Naive thymus-derived CD4-positive, alpha-beta T cell (primary cell): ENCODE measurements at regions not wholly inside any gene's neighbourhood (a gene's known extent, or its start where the extent isn't known, plus 50 kb on each side); places are given as distances from the start of the nearest gene placed in this dataset.

Experiments
- ATAC-seq: fragments of 150-1000 bp; cut with Tn5 transposase; 2 replicates; pipeline ENCODE4 v1.10.0; 2021; ENCODE audit warnings: mild to moderate bottlenecking, moderate library complexity
- CTCF ChIA-PET: fragments of 350-600 bp; sonication (Branson Sonifier 250); formaldehyde crosslinking; loops from one replicate; lab custom pipeline; 2021; ENCODE audit warnings: antibody characterized with exemption; lab: Charles Lee
- POLR2A ChIA-PET: fragments of 350-600 bp; sonication (Branson Sonifier 250); formaldehyde crosslinking; loops from one replicate; lab custom pipeline; 2021; ENCODE audit warnings: antibody characterized with exemption, inconsistent platforms; lab: Charles Lee
- DNase-seq, 9 donors: peaks; one replicate each; pipeline versions ENCODE4 v3.0.0 to v3.0.0-alpha.2; 2020 to 2022; ENCODE audit warnings: mixed read lengths in 1 of 9
- H3K27ac ChIP-seq: one replicate; pipeline ENCODE4 v1.7.0; 2013; ENCODE audit warnings: mild to moderate bottlenecking, low read depth, low read length, moderate library complexity
- H3K27me3 ChIP-seq, 2 donors: one replicate each; pipeline ENCODE4 v1.7.0; 2013; ENCODE audit warnings: low read length in 2 of 2, mild to moderate bottlenecking in 2 of 2, moderate library complexity in 2 of 2; ENCODE audit not compliant: control insufficient read depth in 2 of 2, insufficient read depth in 2 of 2
- H3K36me3 ChIP-seq, 3 experiments: 1 replicate in 2 of 3; 2 replicates in 1 of 3; pipeline ENCODE4 v1.7.0; 2013; ENCODE audit warnings: low read length in 3 of 3, mild to moderate bottlenecking in 3 of 3, moderate library complexity in 1 of 3; ENCODE audit not compliant: insufficient read depth in 3 of 3, control insufficient read depth in 2 of 3
- H3K4me1 ChIP-seq, 2 donors: one replicate each; pipeline ENCODE4 v1.7.0; 2013; ENCODE audit warnings: low read length in 2 of 2, mild to moderate bottlenecking in 2 of 2, moderate library complexity in 1 of 2; ENCODE audit not compliant: control insufficient read depth in 2 of 2, insufficient read depth in 2 of 2
- H3K4me3 ChIP-seq: 2 replicates; pipeline ENCODE4 v1.7.0; 2013; ENCODE audit warnings: mild to moderate bottlenecking, low read length
- H3K9me3 ChIP-seq, 3 experiments: 1 replicate in 2 of 3; 2 replicates in 1 of 3; pipeline ENCODE4 v1.7.0; 2013; ENCODE audit warnings: low read length in 3 of 3; ENCODE audit not compliant: control insufficient read depth in 2 of 3
- H3K27ac Mint-ChIP-seq, 9 donors: one replicate each; pipeline ENCODE4 v1.8.0; 2020 to 2022; ENCODE audit warnings: mixed read lengths in 9 of 9, mild to moderate bottlenecking in 8 of 9, moderate library complexity in 5 of 9, inconsistent platforms in 2 of 9
- H3K27me3 Mint-ChIP-seq, 5 donors: one replicate each; pipeline ENCODE4 v1.8.0; 2021 to 2022; ENCODE audit warnings: mixed read lengths in 5 of 5, mild to moderate bottlenecking in 1 of 5
- H3K36me3 Mint-ChIP-seq, 5 donors: one replicate each; pipeline ENCODE4 v1.8.0; 2020 to 2022; ENCODE audit warnings: mixed read lengths in 5 of 5, mild to moderate bottlenecking in 3 of 5, inconsistent platforms in 1 of 5
- H3K4me1 Mint-ChIP-seq, 7 donors: one replicate each; pipeline ENCODE4 v1.8.0; 2020 to 2022; ENCODE audit warnings: mixed read lengths in 7 of 7, mild to moderate bottlenecking in 3 of 7, inconsistent platforms in 1 of 7
- H3K4me3 Mint-ChIP-seq, 10 donors: one replicate each; pipeline ENCODE4 v1.8.0; 2020 to 2022; ENCODE audit warnings: mild to moderate bottlenecking in 10 of 10, mixed read lengths in 10 of 10, moderate library complexity in 6 of 10, inconsistent platforms in 2 of 10
- H3K9me3 Mint-ChIP-seq, 11 donors: one replicate each; pipeline ENCODE4 v1.8.0; 2020 to 2022; ENCODE audit warnings: mixed read lengths in 11 of 11, mild to moderate bottlenecking in 4 of 11, inconsistent platforms in 1 of 11, moderate library complexity in 1 of 11
- intact Hi-C, 2 donors: fragments of 100-400 bp; cut with micrococcal nuclease; formaldehyde crosslinking; loops; one replicate each; pipeline ENCODE4 v1.15.1; 2023

- ChIA-PET CTCF (no interaction called here), POLR2A (no interaction called here)
- intact Hi-C loops = no loop called here
- Histone ChIP-seq H3K4me1 (no peaks in the 10 kb centered on the region), H3K36me3 (no peaks in the 10 kb centered on the region), H3K27ac (no peak overlapping the region), H3K9me3 (no peaks in the 10 kb centered on the region), H3K27me3 (no peaks in the 10 kb centered on the region), H3K4me3 (no peak overlapping the region)
- Mint-ChIP-seq H3K4me1 (peaks cover 0 to 1% (median 0%) of the 10 kb centered on the region in 7 donors), H3K36me3 (no peaks in the 10 kb centered on the region), H3K27ac (no peak overlapping the region), H3K27me3 (peaks cover 0 to 17% (median 12%) of the 10 kb centered on the region in 5 donors), H3K9me3 (peaks cover 0 to 12% (median 3%) of the 10 kb centered on the region in 11 donors), H3K4me3 (no peak overlapping the region)
- ATAC-seq (no peak), DNase-seq (no peak)
Measured at GRCh38 chr20:22834651-22835256, 200.4 kb upstream of the SSTR4 start.

- H3K27me3 ChIP-seq = no peaks in the 10 kb centered on the region
- H3K4me3 Mint-ChIP-seq = no peak overlapping the region
- no peak overlapping the region for H3K27ac ChIP-seq
- CTCF ChIA-PET = no interaction called here
- H3K4me1 Mint-ChIP-seq = peaks cover 0 to 1% (median 0%) of the 10 kb centered on the region in 7 donors
- POLR2A ChIA-PET = no interaction called here
- H3K27me3 Mint-ChIP-seq = peaks cover 0 to 17% (median 12%) of the 10 kb centered on the region in 5 donors
- no peaks in the 10 kb centered on the region for H3K36me3 ChIP-seq
- no peak overlapping the region for H3K4me3 ChIP-seq
- intact Hi-C loops = no loop called here
- no peak overlapping the region for H3K27ac Mint-ChIP-seq
- H3K36me3 Mint-ChIP-seq = no peaks in the 10 kb centered on the region
- peaks cover 0 to 12% (median 2%) of the 10 kb centered on the region in 11 donors for H3K9me3 Mint-ChIP-seq
- no peak for ATAC-seq
- no peaks in the 10 kb centered on the region for H3K4me1 ChIP-seq
- DNase-seq = no peak
- H3K9me3 ChIP-seq = no peaks in the 10 kb centered on the region
Measured at GRCh38 chr20:22836211-22836610, 198.9 kb upstream of the SSTR4 start.

DNA sequence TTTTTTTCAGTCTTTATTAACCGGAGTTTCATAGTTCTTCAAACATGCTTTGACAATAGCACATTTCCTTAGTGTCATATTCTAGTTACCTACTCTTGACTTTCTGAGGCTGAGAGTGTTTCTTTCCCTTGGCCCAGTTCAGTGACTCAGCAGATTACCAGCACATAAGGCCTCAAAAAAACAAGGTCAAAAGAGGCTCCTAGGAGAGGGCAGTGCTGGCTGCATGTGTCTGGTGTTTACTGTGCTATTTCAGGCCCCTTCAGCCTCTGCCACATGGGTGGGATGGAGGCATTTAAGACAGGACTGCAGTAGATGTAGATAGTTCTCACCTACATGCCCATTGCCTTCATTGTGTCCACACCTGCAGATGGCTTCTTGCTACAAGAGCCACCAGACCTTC is 198.2 kb upstream of the SSTR4 start:
- Mint-ChIP-seq H3K4me1 (peaks cover 0 to 1% (median 0%) of the 10 kb centered on the region in 7 donors), H3K36me3 (no peaks in the 10 kb centered on the region), H3K4me3 (no peak overlapping the region), H3K9me3 (peaks cover 0 to 9% (median 0%) of the 10 kb centered on the region in 11 donors), H3K27ac (no peak overlapping the region), H3K27me3 (peaks cover 0 to 17% (median 12%) of the 10 kb centered on the region in 5 donors)
- no peaks in the 10 kb centered on the region for H3K27me3 ChIP-seq
- no peaks in the 10 kb centered on the region for H3K9me3 ChIP-seq
- intact Hi-C loops = no loop called here
- H3K4me1 ChIP-seq = no peaks in the 10 kb centered on the region
- no peak for DNase-seq
- POLR2A ChIA-PET = no interaction called here
- H3K27ac ChIP-seq = no peak overlapping the region
- ATAC-seq = no peak
- CTCF ChIA-PET = no interaction called here
- H3K4me3 ChIP-seq = no peak overlapping the region
- no peaks in the 10 kb centered on the region for H3K36me3 ChIP-seq

DNA sequence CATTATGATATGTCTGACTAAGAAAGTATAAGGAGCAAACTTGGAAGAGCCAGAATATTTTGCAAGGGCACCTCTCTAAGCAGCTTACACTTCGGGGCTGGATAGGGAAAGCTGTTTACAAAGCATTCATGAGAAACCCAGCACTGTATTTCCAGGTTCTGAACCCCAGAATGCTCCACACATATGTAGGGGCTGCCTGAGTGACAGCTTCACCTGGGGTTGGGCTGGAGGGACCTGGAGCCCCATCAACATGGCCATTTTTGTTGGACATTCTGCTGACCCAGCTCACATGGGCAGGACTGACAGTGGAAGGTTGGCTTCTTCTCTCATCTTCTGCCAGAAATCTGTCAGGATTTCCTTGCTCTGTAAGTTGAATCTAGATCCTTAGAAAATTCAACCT is 197.1 kb upstream of the SSTR4 start:
- Histone ChIP-seq H3K9me3 (no peaks in the 10 kb centered on the region), H3K4me3 (no peak overlapping the region), H3K36me3 (no peaks in the 10 kb centered on the region), H3K27ac (no peak overlapping the region), H3K4me1 (no peaks in the 10 kb centered on the region), H3K27me3 (no peaks in the 10 kb centered on the region)
- no peak overlapping the region for H3K4me3 Mint-ChIP-seq
- no peak for DNase-seq
- H3K27me3 Mint-ChIP-seq = peaks cover 0 to 17% (median 12%) of the 10 kb centered on the region in 5 donors
- peaks cover 0 to 1% (median 0%) of the 10 kb centered on the region in 7 donors for H3K4me1 Mint-ChIP-seq
- CTCF ChIA-PET = no interaction called here
- H3K36me3 Mint-ChIP-seq = no peaks in the 10 kb centered on the region
- H3K9me3 Mint-ChIP-seq = peaks cover 0 to 9% (median 0%) of the 10 kb centered on the region in 11 donors
- intact Hi-C loops = no loop called here
- POLR2A ChIA-PET = no interaction called here
- ATAC-seq = no peak
- H3K27ac Mint-ChIP-seq = no peak overlapping the region

GRCh38 chr20:22841846-22842245 is 193.3 kb upstream of the SSTR4 start:
- Mint-ChIP-seq H3K4me1 (no peaks in the 10 kb centered on the region), H3K27ac (no peak overlapping the region), H3K4me3 (no peak overlapping the region), H3K27me3 (peaks cover 0 to 12% (median 2%) of the 10 kb centered on the region in 5 donors), H3K36me3 (no peaks in the 10 kb centered on the region), H3K9me3 (peaks cover 0 to 5% (median 0%) of the 10 kb centered on the region in 11 donors)
- no peaks in the 10 kb centered on the region for H3K27me3 ChIP-seq
- CTCF ChIA-PET = no interaction called here
- no peaks in the 10 kb centered on the region for H3K36me3 ChIP-seq
- no peaks in the 10 kb centered on the region for H3K9me3 ChIP-seq
- no peaks in the 10 kb centered on the region for H3K4me1 ChIP-seq
- no peak overlapping the region for H3K27ac ChIP-seq
- POLR2A ChIA-PET = no interaction called here
- DNase-seq = no peak
- no peak overlapping the region for H3K4me3 ChIP-seq
- intact Hi-C loops = no loop called here
- no peak for ATAC-seq

- ATAC-seq = no peak
- intact Hi-C loops = no loop called here
- no peaks in the 10 kb centered on the region for H3K4me1 Mint-ChIP-seq
- no peaks in the 10 kb centered on the region for H3K9me3 ChIP-seq
- no peak for DNase-seq
- peaks cover 0 to 12% (median 4%) of the 10 kb centered on the region in 11 donors for H3K9me3 Mint-ChIP-seq
- peaks cover 0 to 3% (median 0%) of the 10 kb centered on the region in 5 donors for H3K36me3 Mint-ChIP-seq
- H3K4me3 Mint-ChIP-seq = no peak overlapping the region
- no peak overlapping the region for H3K27ac Mint-ChIP-seq
- peaks cover 0 to 12% (median 0%) of the 10 kb centered on the region in 5 donors for H3K27me3 Mint-ChIP-seq
- H3K4me3 ChIP-seq = no peak overlapping the region
- POLR2A ChIA-PET = no interaction called here
- CTCF ChIA-PET = no interaction called here
- no peaks in the 10 kb centered on the region for H3K4me1 ChIP-seq
- H3K27me3 ChIP-seq = no peaks in the 10 kb centered on the region
- no peak overlapping the region for H3K27ac ChIP-seq
- H3K36me3 ChIP-seq = no peaks in the 10 kb centered on the region
Measured at GRCh38 chr20:22842793-22843192, 192.3 kb upstream of the SSTR4 start.

DNA sequence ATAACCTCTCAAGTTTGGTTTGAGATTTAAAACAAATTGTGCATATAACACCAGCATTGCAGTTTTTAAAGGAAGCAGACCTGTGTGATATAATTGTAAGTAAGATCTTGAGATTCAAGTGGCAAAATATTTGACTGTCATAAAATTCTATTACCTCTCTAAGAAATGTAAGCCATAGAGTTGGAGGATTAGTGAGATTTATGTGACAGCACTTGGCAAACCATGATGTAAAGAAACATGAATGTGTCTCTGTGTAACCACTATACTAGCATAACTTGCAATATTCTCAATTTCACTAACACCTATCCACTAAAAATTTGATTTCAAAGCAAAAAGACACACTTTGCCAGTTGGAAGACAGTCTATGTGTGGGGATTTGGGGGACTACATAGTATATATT is 190.2 kb upstream of the SSTR4 start:
- Histone ChIP-seq H3K4me3 (no peak overlapping the region), H3K27me3 (no peaks in the 10 kb centered on the region), H3K36me3 (no peaks in the 10 kb centered on the region), H3K27ac (no peak overlapping the region), H3K4me1 (no peaks in the 10 kb centered on the region), H3K9me3 (no peaks in the 10 kb centered on the region)
- no peaks in the 10 kb centered on the region for H3K4me1 Mint-ChIP-seq
- CTCF ChIA-PET = no interaction called here
- H3K27me3 Mint-ChIP-seq = peaks cover 0 to 16% (median 0%) of the 10 kb centered on the region in 5 donors
- DNase-seq (no peak), ATAC-seq (no peak)
- H3K4me3 Mint-ChIP-seq = no peak overlapping the region
- H3K36me3 Mint-ChIP-seq = peaks cover 0 to 3% (median 0%) of the 10 kb centered on the region in 5 donors
- H3K9me3 Mint-ChIP-seq = peaks cover 0 to 15% (median 8%) of the 10 kb centered on the region in 11 donors
- POLR2A ChIA-PET = no interaction called here
- intact Hi-C loops = no loop called here
- no peak overlapping the region for H3K27ac Mint-ChIP-seq
